Ishikawa (cell line): ENCODE measurements at regions not wholly inside any gene's neighbourhood (a gene's known extent, or its start where the extent isn't known, plus 50 kb on each side); places are given as distances from the start of the nearest gene placed in this dataset.
A peak's percentile ranks its signal among the peaks of the same experiment; 100 is the strongest.

Experiments
- CEBPB ChIP-seq: IDR thresholded peaks from 2 replicates; pipeline ENCODE4 v1.6.1; 2012
- CREB1 ChIP-seq: IDR thresholded peaks from 2 replicates; pipeline ENCODE4 v1.6.1; 2012; ENCODE audit warnings: low read depth
- EGR1 ChIP-seq: IDR thresholded peaks from 2 replicates; pipeline ENCODE4 v1.6.1; 2012
- EP300 ChIP-seq: IDR thresholded peaks from 2 replicates; pipeline ENCODE4 v1.6.1; 2012; ENCODE audit warnings: borderline replicate concordance
- FOXM1 ChIP-seq: IDR thresholded peaks from 2 replicates; pipeline ENCODE4 v1.6.1; 2012; ENCODE audit warnings: low read depth, borderline replicate concordance
- NFIC ChIP-seq: IDR thresholded peaks from 2 replicates; pipeline ENCODE4 v1.6.1; 2012
- RAD21 ChIP-seq: IDR thresholded peaks from 2 replicates; pipeline ENCODE4 v1.6.1; 2012; ENCODE audit warnings: low read depth
- TAF1 ChIP-seq: IDR thresholded peaks from 2 replicates; pipeline ENCODE4 v1.6.1; 2012; ENCODE audit warnings: low read depth, mild to moderate bottlenecking
- TCF12 ChIP-seq: IDR thresholded peaks from 2 replicates; pipeline ENCODE4 v1.6.1; 2012; ENCODE audit warnings: low read depth
- TEAD4 ChIP-seq: IDR thresholded peaks from 2 replicates; pipeline ENCODE4 v1.6.1; 2012
- YY1 ChIP-seq: IDR thresholded peaks from 2 replicates; pipeline ENCODE4 v1.6.1; 2012; ENCODE audit warnings: low read depth
- ZBTB7A ChIP-seq: IDR thresholded peaks from 2 replicates; pipeline ENCODE4 v1.6.1; 2012; ENCODE audit warnings: low read depth
- TF ChIP-seq, protein P1 (sequence below): IDR thresholded peaks from 2 replicates; pipeline ENCODE4 v1.6.1; 2012
- TF ChIP-seq, protein P2 (sequence below): IDR thresholded peaks from 2 replicates; pipeline ENCODE4 v1.6.1; 2012; ENCODE audit warnings: low read depth, mild to moderate bottlenecking
- TF ChIP-seq, protein P3 (sequence below): IDR thresholded peaks from 2 replicates; pipeline ENCODE4 v1.6.1; 2012

DNA sequence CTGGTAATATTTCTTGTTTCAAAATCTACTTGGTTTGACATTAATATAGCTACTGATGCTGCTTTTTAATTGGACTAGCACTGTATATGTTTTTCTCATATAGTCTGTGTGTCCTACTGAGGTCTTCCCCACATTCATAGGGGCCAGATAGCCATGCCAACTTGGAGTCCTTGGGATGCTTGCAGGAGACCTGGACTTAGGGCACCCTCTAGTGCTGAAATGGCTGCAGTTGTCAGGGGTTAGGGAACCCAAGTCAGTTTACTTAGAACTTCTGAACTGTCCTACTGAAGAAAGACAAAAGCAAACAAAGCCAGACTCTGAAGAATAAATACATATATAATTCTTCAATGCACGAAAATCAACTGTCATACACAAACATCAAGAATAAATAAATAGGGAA, 279.9 kb upstream of the SYT1 start:
- TF ChIP-seq CREB1 = no peak
- TF ChIP-seq RAD21 = peak; percentile 70

DNA sequence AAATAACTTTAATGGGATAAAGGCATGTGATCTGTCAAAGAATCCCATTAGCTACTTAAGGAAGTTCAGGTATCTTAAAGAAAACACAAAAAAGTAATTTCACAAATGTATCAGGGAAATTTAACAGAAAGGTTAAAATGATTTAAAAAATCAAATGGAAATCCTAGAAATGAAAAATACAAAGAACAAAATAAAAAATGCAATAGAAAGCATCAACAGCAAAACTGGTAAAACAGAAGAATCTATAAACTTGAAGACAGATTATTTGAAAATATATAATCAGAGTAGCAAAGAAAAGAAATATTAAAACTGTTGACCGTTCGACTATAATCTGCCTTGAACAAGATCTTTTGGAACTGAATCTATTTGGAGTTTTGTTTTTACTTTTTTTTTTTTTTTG, 279.4 kb upstream of the SYT1 start:
- TF ChIP-seq TAF1 (no peak), EP300 (no peak), ZBTB7A (no peak), FOXM1 (no peak), TCF12 (no peak), EGR1 (no peak), RAD21 (no peak), NFIC (no peak), TEAD4 (no peak), YY1 (no peak), CREB1 (no peak), CEBPB (no peak)
- TF ChIP-seq, protein P1, sequence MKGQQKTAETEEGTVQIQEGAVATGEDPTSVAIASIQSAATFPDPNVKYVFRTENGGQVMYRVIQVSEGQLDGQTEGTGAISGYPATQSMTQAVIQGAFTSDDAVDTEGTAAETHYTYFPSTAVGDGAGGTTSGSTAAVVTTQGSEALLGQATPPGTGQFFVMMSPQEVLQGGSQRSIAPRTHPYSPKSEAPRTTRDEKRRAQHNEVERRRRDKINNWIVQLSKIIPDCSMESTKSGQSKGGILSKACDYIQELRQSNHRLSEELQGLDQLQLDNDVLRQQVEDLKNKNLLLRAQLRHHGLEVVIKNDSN = no peak
- TF ChIP-seq, protein P2, sequence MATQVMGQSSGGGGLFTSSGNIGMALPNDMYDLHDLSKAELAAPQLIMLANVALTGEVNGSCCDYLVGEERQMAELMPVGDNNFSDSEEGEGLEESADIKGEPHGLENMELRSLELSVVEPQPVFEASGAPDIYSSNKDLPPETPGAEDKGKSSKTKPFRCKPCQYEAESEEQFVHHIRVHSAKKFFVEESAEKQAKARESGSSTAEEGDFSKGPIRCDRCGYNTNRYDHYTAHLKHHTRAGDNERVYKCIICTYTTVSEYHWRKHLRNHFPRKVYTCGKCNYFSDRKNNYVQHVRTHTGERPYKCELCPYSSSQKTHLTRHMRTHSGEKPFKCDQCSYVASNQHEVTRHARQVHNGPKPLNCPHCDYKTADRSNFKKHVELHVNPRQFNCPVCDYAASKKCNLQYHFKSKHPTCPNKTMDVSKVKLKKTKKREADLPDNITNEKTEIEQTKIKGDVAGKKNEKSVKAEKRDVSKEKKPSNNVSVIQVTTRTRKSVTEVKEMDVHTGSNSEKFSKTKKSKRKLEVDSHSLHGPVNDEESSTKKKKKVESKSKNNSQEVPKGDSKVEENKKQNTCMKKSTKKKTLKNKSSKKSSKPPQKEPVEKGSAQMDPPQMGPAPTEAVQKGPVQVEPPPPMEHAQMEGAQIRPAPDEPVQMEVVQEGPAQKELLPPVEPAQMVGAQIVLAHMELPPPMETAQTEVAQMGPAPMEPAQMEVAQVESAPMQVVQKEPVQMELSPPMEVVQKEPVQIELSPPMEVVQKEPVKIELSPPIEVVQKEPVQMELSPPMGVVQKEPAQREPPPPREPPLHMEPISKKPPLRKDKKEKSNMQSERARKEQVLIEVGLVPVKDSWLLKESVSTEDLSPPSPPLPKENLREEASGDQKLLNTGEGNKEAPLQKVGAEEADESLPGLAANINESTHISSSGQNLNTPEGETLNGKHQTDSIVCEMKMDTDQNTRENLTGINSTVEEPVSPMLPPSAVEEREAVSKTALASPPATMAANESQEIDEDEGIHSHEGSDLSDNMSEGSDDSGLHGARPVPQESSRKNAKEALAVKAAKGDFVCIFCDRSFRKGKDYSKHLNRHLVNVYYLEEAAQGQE = no peak
- TF ChIP-seq, protein P3, sequence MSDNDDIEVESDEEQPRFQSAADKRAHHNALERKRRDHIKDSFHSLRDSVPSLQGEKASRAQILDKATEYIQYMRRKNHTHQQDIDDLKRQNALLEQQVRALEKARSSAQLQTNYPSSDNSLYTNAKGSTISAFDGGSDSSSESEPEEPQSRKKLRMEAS = no peak

DNA sequence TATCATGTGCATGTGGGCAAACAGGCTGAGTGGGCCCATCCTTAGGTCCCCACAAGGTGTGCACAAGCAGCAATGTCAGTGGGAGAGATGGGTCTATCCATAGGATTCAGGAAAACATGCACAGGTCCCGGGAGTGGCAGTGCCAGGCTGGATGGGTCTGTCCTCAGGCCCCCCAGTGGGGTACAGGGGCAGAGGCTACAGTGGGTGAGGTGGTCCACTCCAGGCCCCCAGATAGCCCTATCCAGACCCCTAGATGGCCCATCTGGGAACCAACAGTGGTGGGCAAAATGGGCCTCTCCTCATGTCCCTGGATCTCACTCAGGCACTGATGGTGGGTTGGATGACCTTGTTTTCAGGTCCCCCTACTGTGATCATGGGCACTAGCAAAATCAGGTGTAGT, 277.8 kb upstream of the SYT1 start:
- TF ChIP-seq EP300 (no peak), CREB1 (no peak), RAD21 (no peak), CEBPB (no peak), TAF1 (no peak), FOXM1 (no peak), NFIC (no peak), YY1 (no peak), EGR1 (no peak), TCF12 (no peak), TEAD4 (no peak), ZBTB7A (no peak)
- TF ChIP-seq, protein P1 = no peak
- TF ChIP-seq, protein P3 = no peak
- TF ChIP-seq, protein P2 = no peak

DNA sequence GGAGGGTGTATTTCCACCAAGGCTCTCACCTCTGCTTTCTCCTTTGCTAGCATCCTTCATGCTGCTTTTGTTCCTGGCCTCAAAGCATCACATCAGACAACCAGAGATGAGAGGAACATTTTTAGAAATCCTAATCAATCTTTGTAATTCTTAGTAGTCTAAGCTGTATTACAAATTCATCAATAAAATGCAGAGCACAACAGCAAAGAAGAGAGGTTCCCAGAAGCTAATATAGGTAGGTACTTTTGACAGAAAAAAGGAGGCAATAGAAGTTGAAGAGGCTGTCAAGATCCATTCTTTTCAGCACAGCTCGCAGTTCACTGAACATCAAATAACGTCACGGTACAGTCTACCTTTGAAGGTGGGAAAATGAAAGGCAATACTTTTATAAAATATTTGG, 265.2 kb upstream of the SYT1 start:
- TF ChIP-seq CEBPB (no peak), NFIC (no peak), CREB1 (no peak), YY1 (no peak), EP300 (no peak), TCF12 (no peak), TAF1 (no peak), ZBTB7A (no peak), EGR1 (no peak), RAD21 (no peak), FOXM1 (no peak), TEAD4 (no peak)
- TF ChIP-seq, protein P3 = no peak
- TF ChIP-seq, protein P2 = no peak
- TF ChIP-seq, protein P1 = no peak
